WTC11 (cell line): ENCODE measurements at regions not wholly inside any gene's neighbourhood (a gene's known extent, or its start where the extent isn't known, plus 50 kb on each side); places are given as distances from the start of the nearest gene placed in this dataset.

Source experiments
- ATAC-seq: fragments of 200-7000 bp; cut with Tn5 transposase; 2 replicates; pipeline ENCODE4 v1.10.0; 2021; ENCODE audit warnings: mild to moderate bottlenecking, moderate library complexity
- CTCF ChIA-PET: fragments of 300-600 bp; sonication (Branson Sonifier 250); formaldehyde crosslinking; loops from one replicate; lab custom pipeline; 2021; ENCODE audit warnings: antibody characterized with exemption; lab: Charles Lee
- POLR2A ChIA-PET: fragments of 350-600 bp; sonication (Branson Sonifier 250); formaldehyde crosslinking; loops from one replicate; lab custom pipeline; 2021; ENCODE audit warnings: antibody characterized with exemption; lab: Charles Lee
- DNase-seq: peaks from one replicate; pipeline ENCODE4 v3.0.0; 2021; ENCODE audit warnings: low spot score
- H3K27ac Mint-ChIP-seq: 2 replicates; pipeline ENCODE4 v1.8.0; 2021; ENCODE audit warnings: mixed read lengths
- H3K27me3 Mint-ChIP-seq: 2 replicates; pipeline ENCODE4 v1.8.0; 2021; ENCODE audit warnings: low read depth, mild to moderate bottlenecking, moderate library complexity, mixed read lengths
- H3K36me3 Mint-ChIP-seq: 2 replicates; pipeline ENCODE4 v1.8.0; 2021; ENCODE audit warnings: mixed read lengths
- H3K4me1 Mint-ChIP-seq: 2 replicates; pipeline ENCODE4 v1.8.0; 2022; ENCODE audit warnings: mixed read lengths
- H3K4me3 Mint-ChIP-seq: 2 replicates; pipeline ENCODE4 v1.8.0; 2021; ENCODE audit warnings: mild to moderate bottlenecking, moderate library complexity, mixed read lengths
- H3K9me3 Mint-ChIP-seq: 2 replicates; pipeline ENCODE4 v1.8.0; 2021; ENCODE audit warnings: mixed read lengths
- AR ChIP-seq: fragments of 250-450 bp; sonication (Bioruptor Pico); IDR thresholded peaks from 2 replicates; pipeline ENCODE4 v1.9.0; 2021; ENCODE audit warnings: mild to moderate bottlenecking
- CREB1 ChIP-seq: sonication (generic); formaldehyde crosslinking; IDR thresholded peaks from 2 replicates; pipeline ENCODE4 v1.8.0; 2023; ENCODE audit warnings: mild to moderate bottlenecking, missing genetic modification reagents
- E2F4 ChIP-seq: sonication (generic); formaldehyde crosslinking; IDR thresholded peaks from 2 replicates; pipeline ENCODE4 v1.8.1; 2022; ENCODE audit warnings: low read depth, mild to moderate bottlenecking, moderate library complexity, missing genetic modification reagents, borderline replicate concordance
- ERG ChIP-seq: fragments of 250-450 bp; sonication (Bioruptor Pico); IDR thresholded peaks from 2 replicates; pipeline ENCODE4 v1.8.0; 2021; ENCODE audit warnings: mild to moderate bottlenecking
- ESRRA ChIP-seq: sonication (generic); formaldehyde crosslinking; IDR thresholded peaks from 2 replicates; pipeline ENCODE4 v1.8.1; 2022; ENCODE audit warnings: mild to moderate bottlenecking, missing genetic modification reagents, borderline replicate concordance
- ETV6 ChIP-seq: sonication (generic); formaldehyde crosslinking; IDR thresholded peaks from 2 replicates; pipeline ENCODE4 v1.8.1; 2022; ENCODE audit warnings: mild to moderate bottlenecking, missing genetic modification reagents
- FOXJ3 ChIP-seq: sonication (generic); formaldehyde crosslinking; IDR thresholded peaks from 2 replicates; pipeline ENCODE4 v1.9.0; 2021; ENCODE audit warnings: missing genetic modification reagents, mild to moderate bottlenecking, borderline replicate concordance
- GRHL2 ChIP-seq: fragments of 250-450 bp; sonication (Bioruptor Pico); IDR thresholded peaks from 2 replicates; pipeline ENCODE4 v1.8.0; 2022; ENCODE audit warnings: mild to moderate bottlenecking, moderate library complexity; ENCODE audit not compliant: insufficient replicate concordance, severe bottlenecking
- HMGXB4 ChIP-seq: sonication (generic); formaldehyde crosslinking; IDR thresholded peaks from 2 replicates; pipeline ENCODE4 v1.8.1; 2023; ENCODE audit warnings: mild to moderate bottlenecking, moderate library complexity, missing genetic modification reagents
- MYBL2 ChIP-seq: sonication (generic); formaldehyde crosslinking; IDR thresholded peaks from 2 replicates; pipeline ENCODE4 v1.8.1; 2023; ENCODE audit warnings: mild to moderate bottlenecking, moderate library complexity, missing genetic modification reagents
- NR2C2 ChIP-seq: sonication (generic); formaldehyde crosslinking; IDR thresholded peaks from 2 replicates; pipeline ENCODE4 v1.8.0; 2022; ENCODE audit warnings: mild to moderate bottlenecking, missing genetic modification reagents
- PRDM15 ChIP-seq: sonication (generic); formaldehyde crosslinking; IDR thresholded peaks from 2 replicates; pipeline ENCODE4 v1.8.0; 2022; ENCODE audit warnings: missing genetic modification reagents
- RORB ChIP-seq: fragments of 250-450 bp; sonication (Bioruptor Pico); IDR thresholded peaks from 2 replicates; pipeline ENCODE4 v1.9.0; 2021; ENCODE audit warnings: mild to moderate bottlenecking
- STAT6 ChIP-seq: sonication (generic); formaldehyde crosslinking; conservative IDR thresholded peaks from 2 replicates; pipeline ENCODE4 v1.8.1; 2023; ENCODE audit warnings: mild to moderate bottlenecking, low read depth, missing genetic modification reagents, moderate library complexity
- TCF7 ChIP-seq: sonication (generic); formaldehyde crosslinking; IDR thresholded peaks from 2 replicates; pipeline ENCODE4 v1.8.0; 2022; ENCODE audit warnings: mild to moderate bottlenecking, low read depth, missing genetic modification reagents, moderate library complexity
- ZNF121 ChIP-seq: sonication (generic); formaldehyde crosslinking; IDR thresholded peaks from 2 replicates; pipeline ENCODE4 v1.8.0; 2023; ENCODE audit warnings: missing genetic modification reagents
- ZNF138 ChIP-seq: sonication (generic); formaldehyde crosslinking; conservative IDR thresholded peaks from 2 replicates; pipeline ENCODE4 v1.8.1; 2022; ENCODE audit warnings: mild to moderate bottlenecking, moderate library complexity, missing genetic modification reagents
- ZNF232 ChIP-seq: sonication (generic); formaldehyde crosslinking; IDR thresholded peaks from 2 replicates; pipeline ENCODE4 v1.8.0; 2022; ENCODE audit warnings: mild to moderate bottlenecking, missing genetic modification reagents
- ZNF512 ChIP-seq: sonication (generic); formaldehyde crosslinking; IDR thresholded peaks from 2 replicates; pipeline ENCODE4 v1.8.1; 2022; ENCODE audit warnings: missing genetic modification reagents, borderline replicate concordance

- Mint-ChIP-seq H3K27me3 (no peaks in the 10 kb centered on the region), H3K27ac (no peak overlapping the region), H3K4me1 (peaks cover 33% of the 10 kb centered on the region), H3K9me3 (peaks cover 13% of the 10 kb centered on the region), H3K4me3 (no peak overlapping the region), H3K36me3 (peaks cover 7% of the 10 kb centered on the region; the same call in 1 of the 2 replicates)
- DNase-seq (no peak), ATAC-seq (no peak)
- POLR2A ChIA-PET: no interaction called here
- TF ChIP-seq TCF7 (CRISPR knock-in tag) (no peak), E2F4 (CRISPR knock-in tag) (no peak), ZNF121 (no peak), ZNF232 (CRISPR knock-in tag) (no peak), RORB (no peak), MYBL2 (CRISPR knock-in tag) (no peak)
- CTCF ChIA-PET: no interaction called here
These were observed 159.1 kb upstream of the SALL1 start for GRCh38 chr16:51310159-51310558.

GRCh38 chr16:51306886-51307595, 156.0 kb upstream of the SALL1 start:
- H3K4me3 Mint-ChIP-seq: no peak overlapping the region
- H3K27ac Mint-ChIP-seq: no peak overlapping the region
- peaks cover 20% of the 10 kb centered on the region for H3K9me3 Mint-ChIP-seq
- ATAC-seq: no peak
- H3K27me3 Mint-ChIP-seq: no peaks in the 10 kb centered on the region
- CTCF ChIA-PET: no interaction called here
- DNase-seq: no peak
- peaks cover 4% of the 10 kb centered on the region; the same call in 1 of the 2 replicates for H3K36me3 Mint-ChIP-seq
- POLR2A ChIA-PET: no interaction called here
- peaks cover 21% of the 10 kb centered on the region for H3K4me1 Mint-ChIP-seq
- TF ChIP-seq ZNF121: no peak
- TF ChIP-seq ZNF232 (CRISPR knock-in tag): no peak
- TF ChIP-seq ZNF138 (CRISPR knock-in tag): no peak
- TF ChIP-seq GRHL2: no peak
- TF ChIP-seq NR2C2 (CRISPR knock-in tag): no peak
- TF ChIP-seq AR: no peak
- no peak for TF ChIP-seq CREB1 (CRISPR knock-in tag)
- no peak for TF ChIP-seq FOXJ3 (CRISPR knock-in tag)
- no peak for TF ChIP-seq ERG (CRISPR knock-in tag)
- TF ChIP-seq ETV6 (CRISPR knock-in tag): no peak
- no peak for TF ChIP-seq HMGXB4 (CRISPR knock-in tag)
- TF ChIP-seq STAT6 (CRISPR knock-in tag): no peak
- no peak for TF ChIP-seq ZNF512 (CRISPR knock-in tag)
- TF ChIP-seq ESRRA (CRISPR knock-in tag): no peak
- TF ChIP-seq PRDM15 (CRISPR knock-in tag): no peak
